Glutamatergic neuron (in vitro differentiated cells): ENCODE measurements at regions not wholly inside any gene's neighbourhood (a gene's known extent, or its start where the extent isn't known, plus 50 kb on each side); places are given as distances from the start of the nearest gene placed in this dataset.
"Not testable (repeated sequence)": the region's sequence is repeated elsewhere in the genome, so short reads cannot be mapped to it uniquely, and the experiment has no call there.

Experiments used
- DNase-seq: peaks from one replicate; pipeline ENCODE4 v3.0.0; 2022
- H3K27ac Mint-ChIP-seq: one replicate; pipeline ENCODE4 v1.8.0; 2020; ENCODE audit warnings: mild to moderate bottlenecking, mixed read lengths, inconsistent platforms; ENCODE audit not compliant: unreplicated experiment
- H3K27me3 Mint-ChIP-seq: one replicate; pipeline ENCODE4 v1.8.0; 2020; ENCODE audit warnings: mild to moderate bottlenecking, moderate library complexity, mixed read lengths, inconsistent platforms; ENCODE audit not compliant: unreplicated experiment
- H3K36me3 Mint-ChIP-seq: one replicate; pipeline ENCODE4 v1.8.0; 2020; ENCODE audit warnings: mild to moderate bottlenecking, mixed read lengths, inconsistent platforms; ENCODE audit not compliant: unreplicated experiment
- H3K4me1 Mint-ChIP-seq: one replicate; pipeline ENCODE4 v1.8.0; 2020; ENCODE audit warnings: mild to moderate bottlenecking, low read depth, mixed read lengths, inconsistent platforms; ENCODE audit not compliant: unreplicated experiment
- H3K4me3 Mint-ChIP-seq: one replicate; pipeline ENCODE4 v1.8.0; 2020; ENCODE audit warnings: mild to moderate bottlenecking, mixed read lengths, inconsistent platforms; ENCODE audit not compliant: unreplicated experiment
- H3K9me3 Mint-ChIP-seq: one replicate; pipeline ENCODE4 v1.8.0; 2020; ENCODE audit warnings: mild to moderate bottlenecking, moderate library complexity, mixed read lengths, inconsistent platforms; ENCODE audit not compliant: unreplicated experiment
- CTCF ChIP-seq: fragments of 200-600 bp; sonication (generic); IDR thresholded peaks from one replicate; pipeline ENCODE4 v1.5.0; 2021; ENCODE audit not compliant: partially characterized antibody, unreplicated experiment

DNA sequence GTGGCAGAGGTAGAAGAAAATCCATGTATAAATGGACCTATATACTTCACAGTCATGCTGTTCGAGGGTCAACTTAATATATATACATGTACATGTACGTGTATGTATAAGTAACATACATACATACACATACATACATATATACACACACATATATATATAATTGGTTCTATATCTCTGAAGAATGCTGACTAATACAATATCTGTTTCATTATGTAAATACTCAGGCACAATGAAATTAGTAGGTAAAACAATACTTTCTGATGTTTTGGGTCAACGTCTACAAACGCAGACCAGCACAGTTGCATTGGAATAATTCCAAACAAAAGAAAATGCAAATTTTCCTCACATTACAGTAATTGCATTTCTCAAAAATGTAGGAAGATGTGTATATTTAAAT, 202.7 kb upstream of the DAAM1 start:
- H3K27ac Mint-ChIP-seq: no peak overlapping the region
- peaks cover 14% of the 10 kb centered on the region for H3K36me3 Mint-ChIP-seq
- no peaks in the 10 kb centered on the region for H3K27me3 Mint-ChIP-seq
- H3K4me1 Mint-ChIP-seq: no peaks in the 10 kb centered on the region
- H3K4me3 Mint-ChIP-seq: no peak overlapping the region
- TF ChIP-seq CTCF: no peak
- DNase-seq: no peak
- H3K9me3 Mint-ChIP-seq: no peaks in the 10 kb centered on the region

DNA sequence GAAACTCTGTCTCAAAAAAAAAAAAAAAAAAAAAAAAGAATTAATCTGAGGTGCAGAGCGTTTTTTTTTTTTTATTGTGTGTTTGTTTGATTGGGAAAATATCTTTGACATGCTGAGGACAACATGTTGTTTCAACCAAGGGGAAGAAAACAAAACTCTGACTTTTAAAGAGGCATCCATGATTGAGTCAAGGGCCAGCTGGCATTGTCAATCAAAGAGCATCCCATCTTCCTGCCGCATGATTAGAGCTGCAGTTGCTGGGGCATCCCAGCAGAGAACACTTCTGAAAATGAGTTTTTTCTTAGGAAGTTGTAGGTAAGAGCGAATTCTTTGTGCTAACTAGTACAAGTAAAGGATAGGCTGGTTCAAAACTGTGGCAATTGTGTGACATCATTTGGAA, 200.9 kb upstream of the DAAM1 start:
- no peak overlapping the region for H3K27ac Mint-ChIP-seq
- no peaks in the 10 kb centered on the region for H3K4me1 Mint-ChIP-seq
- H3K36me3 Mint-ChIP-seq: peaks cover 14% of the 10 kb centered on the region
- no peaks in the 10 kb centered on the region for H3K27me3 Mint-ChIP-seq
- no peak for DNase-seq
- TF ChIP-seq CTCF: no peak
- H3K4me3 Mint-ChIP-seq: no peak overlapping the region
- H3K9me3 Mint-ChIP-seq: no peaks in the 10 kb centered on the region

DNA sequence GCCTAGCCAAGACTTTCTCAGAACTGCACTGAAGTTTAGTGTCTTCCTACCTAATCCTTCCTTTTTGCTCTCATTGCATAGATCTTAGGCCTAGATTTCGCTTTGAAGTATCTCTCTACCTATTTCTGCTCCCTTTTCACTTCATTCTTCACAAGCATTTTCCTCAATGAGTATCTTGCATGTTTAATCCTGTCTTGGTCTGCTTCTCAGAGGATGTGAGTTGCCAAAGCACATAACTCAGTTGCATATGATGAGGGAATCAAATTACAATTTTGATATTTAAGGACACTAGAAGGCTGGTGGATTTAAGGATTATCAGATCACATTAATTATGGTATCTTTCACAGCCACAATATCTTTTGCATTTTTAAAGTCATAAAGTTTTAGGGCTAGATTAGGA, 195.5 kb upstream of the DAAM1 start:
- Mint-ChIP-seq H3K27ac (no peak overlapping the region), H3K4me1 (no peaks in the 10 kb centered on the region), H3K4me3 (no peak overlapping the region), H3K36me3 (peaks cover 18% of the 10 kb centered on the region), H3K27me3 (no peaks in the 10 kb centered on the region), H3K9me3 (peaks cover 1% of the 10 kb centered on the region)
- DNase-seq: no peak
- no peak for TF ChIP-seq CTCF

GRCh38 chr14:58994130-58994529, 194.3 kb upstream of the DAAM1 start:
- H3K9me3 Mint-ChIP-seq: peaks cover 1% of the 10 kb centered on the region
- H3K27ac Mint-ChIP-seq: no peak overlapping the region
- no peak for DNase-seq
- H3K4me1 Mint-ChIP-seq: no peaks in the 10 kb centered on the region
- no peaks in the 10 kb centered on the region for H3K27me3 Mint-ChIP-seq
- no peak for TF ChIP-seq CTCF
- H3K36me3 Mint-ChIP-seq: peaks cover 17% of the 10 kb centered on the region
- no peak overlapping the region for H3K4me3 Mint-ChIP-seq

DNA sequence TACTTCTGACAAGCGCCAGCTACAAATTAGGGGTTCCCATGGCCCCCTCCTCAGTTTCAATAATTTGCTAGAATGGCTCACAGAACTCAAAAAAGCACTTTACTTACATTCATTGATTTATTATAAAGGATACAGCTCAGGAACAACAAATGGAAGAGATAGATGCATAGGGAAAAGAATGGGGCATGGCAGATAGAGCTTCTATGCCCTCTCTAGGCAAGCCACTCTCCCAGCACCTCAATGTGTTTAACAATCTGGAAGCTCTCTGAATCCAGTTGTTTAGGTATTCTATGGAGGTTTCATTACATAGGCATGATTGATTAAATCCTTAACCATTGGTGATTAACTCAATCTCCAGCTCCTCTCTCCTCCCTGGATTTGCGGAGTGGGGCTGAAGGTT, 184.5 kb upstream of the DAAM1 start:
- Mint-ChIP-seq H3K27ac (no peak overlapping the region), H3K36me3 (peaks cover 6% of the 10 kb centered on the region), H3K4me1 (no peaks in the 10 kb centered on the region), H3K9me3 (peaks cover 1% of the 10 kb centered on the region), H3K4me3 (no peak overlapping the region), H3K27me3 (peaks cover 1% of the 10 kb centered on the region)
- TF ChIP-seq CTCF: no peak
- DNase-seq: no peak

GRCh38 chr14:59006179-59006578, 182.3 kb upstream of the DAAM1 start:
- not testable (repeated sequence) for H3K9me3 Mint-ChIP-seq, DNase-seq, H3K27ac Mint-ChIP-seq, H3K27me3 Mint-ChIP-seq, H3K4me1 Mint-ChIP-seq
- H3K4me3 Mint-ChIP-seq: peak overlapping the region; percentile 27
- peaks cover 17% of the 10 kb centered on the region for H3K36me3 Mint-ChIP-seq
